Smooth muscle cell (in vitro differentiated cells): ENCODE measurements at regions not wholly inside any gene's neighbourhood (a gene's known extent, or its start where the extent isn't known, plus 50 kb on each side); places are given as distances from the start of the nearest gene placed in this dataset.

Experiments used
- DNase-seq: peaks from one replicate; lab custom pipeline; 2025; ENCODE audit not compliant: unreplicated experiment; lab: John Stamatoyannopoulos, UW
- H2AFZ ChIP-seq: fragments of 200-600 bp; sonication (generic); 2 replicates; pipeline ENCODE4 v1.6.0; 2016; ENCODE audit warnings: antibody characterized with exemption, low read depth, mild to moderate bottlenecking
- H3F3A ChIP-seq: fragments of 200-600 bp; sonication (generic); 2 replicates; pipeline ENCODE4 v1.6.0; 2017; ENCODE audit warnings: antibody characterized with exemption, low read depth
- H3K27ac ChIP-seq: fragments of 200-600 bp; sonication (generic); 2 replicates; pipeline ENCODE4 v1.5.1; 2016; ENCODE audit warnings: low read depth, mild to moderate bottlenecking
- H3K27me3 ChIP-seq: fragments of 200-600 bp; sonication (generic); 2 replicates; pipeline ENCODE4 v1.6.1; 2016; ENCODE audit warnings: low read depth, mild to moderate bottlenecking
- H3K36me3 ChIP-seq: fragments of 200-600 bp; sonication (generic); 2 replicates; pipeline ENCODE4 v1.5.1; 2016; ENCODE audit warnings: low read depth
- H3K4me1 ChIP-seq: fragments of 200-600 bp; sonication (generic); 2 replicates; pipeline ENCODE4 v1.5.1; 2016; ENCODE audit warnings: low read depth
- H3K4me2 ChIP-seq: fragments of 200-600 bp; sonication (generic); 2 replicates; pipeline ENCODE4 v1.6.0; 2016; ENCODE audit warnings: mild to moderate bottlenecking
- H3K4me3 ChIP-seq: fragments of 200-600 bp; sonication (generic); 2 replicates; pipeline ENCODE4 v1.5.1; 2016; ENCODE audit warnings: mild to moderate bottlenecking
- H3K79me2 ChIP-seq: fragments of 200-600 bp; sonication (generic); 2 replicates; pipeline ENCODE4 v1.6.0; 2016; ENCODE audit warnings: low read depth, mild to moderate bottlenecking
- H3K9ac ChIP-seq: fragments of 200-600 bp; sonication (generic); 2 replicates; pipeline ENCODE4 v1.6.0; 2016; ENCODE audit warnings: low read depth
- H3K9me3 ChIP-seq: fragments of 200-600 bp; sonication (generic); replicated peaks from 2 replicates; pipeline ENCODE4 v1.5.1; 2016; ENCODE audit warnings: low read depth
- H4K20me1 ChIP-seq: fragments of 200-600 bp; sonication (generic); 2 replicates; pipeline ENCODE4 v1.6.0; 2016; ENCODE audit warnings: low read depth
- CTCF ChIP-seq: fragments of 200-600 bp; sonication (generic); IDR thresholded peaks from 2 replicates; pipeline ENCODE4 v1.5.1; 2017; ENCODE audit warnings: borderline replicate concordance, mild to moderate bottlenecking, antibody characterized with exemption; ENCODE audit not compliant: insufficient read depth, poor library complexity, severe bottlenecking
- WGBS: methylation state at CpG from one replicate; pipeline ENCODE4 v1.1.7; 2016; ENCODE audit warnings: low lambda C conversion rate; 5-methylcytosine and 5-hydroxymethylcytosine counted together

GRCh38 chr5:82786748-82787147, 290.4 kb downstream of the TMEM167A start:
- Histone ChIP-seq H3K4me3 (no peak overlapping the region), H3K4me2 (no peak overlapping the region), H3K9me3 (no peaks in the 10 kb centered on the region), H4K20me1 (no peaks in the 10 kb centered on the region), H3F3A (peaks cover 19% of the 10 kb centered on the region), H3K27ac (no peak overlapping the region), H3K79me2 (no peaks in the 10 kb centered on the region), H3K4me1 (peaks cover 8% of the 10 kb centered on the region), H3K9ac (no peak overlapping the region), H2AFZ (no peak overlapping the region), H3K36me3 (no peaks in the 10 kb centered on the region), H3K27me3 (no peaks in the 10 kb centered on the region)
- WGBS: 93% methylated on average over 3 of the region's 3 CpGs
- TF ChIP-seq CTCF: no peak
- DNase-seq: no peak

GRCh38 chr5:82785882-82786509, 291.2 kb downstream of the TMEM167A start:
- Histone ChIP-seq H3K9ac (no peak overlapping the region), H3K4me1 (peaks cover 8% of the 10 kb centered on the region), H3F3A (peaks cover 19% of the 10 kb centered on the region), H3K4me3 (no peak overlapping the region), H2AFZ (no peak overlapping the region), H3K36me3 (no peaks in the 10 kb centered on the region), H4K20me1 (no peaks in the 10 kb centered on the region), H3K27me3 (no peaks in the 10 kb centered on the region), H3K27ac (no peak overlapping the region), H3K4me2 (peak overlapping the region; percentile 4), H3K9me3 (no peaks in the 10 kb centered on the region), H3K79me2 (no peaks in the 10 kb centered on the region)
- no peak for DNase-seq
- no peak for TF ChIP-seq CTCF

GRCh38 chr5:82785456-82785855, 291.7 kb downstream of the TMEM167A start:
- Histone ChIP-seq H3K9me3 (no peaks in the 10 kb centered on the region), H3K9ac (no peak overlapping the region), H3K4me3 (no peak overlapping the region), H3K4me2 (peak overlapping the region; percentile 4), H3K36me3 (no peaks in the 10 kb centered on the region), H3K27me3 (no peaks in the 10 kb centered on the region), H4K20me1 (no peaks in the 10 kb centered on the region), H2AFZ (no peak overlapping the region), H3K4me1 (peaks cover 8% of the 10 kb centered on the region), H3K27ac (no peak overlapping the region), H3F3A (peaks cover 19% of the 10 kb centered on the region), H3K79me2 (no peaks in the 10 kb centered on the region)
- no peak for TF ChIP-seq CTCF
- no peak for DNase-seq

GRCh38 chr5:82784521-82784920, 292.7 kb downstream of the TMEM167A start:
- no peak overlapping the region for H3K9ac ChIP-seq
- peaks cover 6% of the 10 kb centered on the region for H3K4me1 ChIP-seq
- no peaks in the 10 kb centered on the region for H3K79me2 ChIP-seq
- no peak for DNase-seq
- no peaks in the 10 kb centered on the region for H3K36me3 ChIP-seq
- H3F3A ChIP-seq: peaks cover 15% of the 10 kb centered on the region
- WGBS: 94% methylated on average over 1 of the region's 1 CpG
- no peak overlapping the region for H3K27ac ChIP-seq
- H3K4me3 ChIP-seq: no peak overlapping the region
- H3K4me2 ChIP-seq: no peak overlapping the region
- no peaks in the 10 kb centered on the region for H3K9me3 ChIP-seq
- H3K27me3 ChIP-seq: no peaks in the 10 kb centered on the region
- no peak for TF ChIP-seq CTCF
- no peaks in the 10 kb centered on the region for H4K20me1 ChIP-seq
- H2AFZ ChIP-seq: no peak overlapping the region
